Tibial nerve (tissue), 4 donors: ENCODE measurements at regions not wholly inside any gene's neighbourhood (a gene's known extent, or its start where the extent isn't known, plus 50 kb on each side); places are given as distances from the start of the nearest gene placed in this dataset.

Source experiments
- CTCF ChIP-seq, 5 experiments: fragments of 200-600 bp in 3 of 5; fragments of 450-650 bp in 2 of 5; sonication (generic) in 3 of 5; IDR thresholded peaks; one replicate each; pipeline ENCODE4 v1.5.1; 2016 to 2019; ENCODE audit warnings: antibody characterized with exemption in 5 of 5, mild to moderate bottlenecking in 3 of 5, moderate library complexity in 2 of 5
- EP300 ChIP-seq, 2 donors: sonication (generic); formaldehyde crosslinking; IDR thresholded peaks; one replicate each; pipeline ENCODE4 v1.6.1; 2017; ENCODE audit warnings: antibody characterized with exemption in 2 of 2, mild to moderate bottlenecking in 1 of 2
- POLR2A ChIP-seq, 2 donors: fragments of 450-650 bp; IDR thresholded peaks; one replicate each; pipeline ENCODE4 v1.6.1; 2017; ENCODE audit warnings: antibody characterized with exemption in 2 of 2, mild to moderate bottlenecking in 2 of 2, moderate library complexity in 2 of 2

GRCh38 chr19:28920269-28921066 is 292.5 kb downstream of the UQCRFS1 start:
- no peak for TF ChIP-seq EP300 (IDR thresholded peaks at IDR 0.05)
- TF ChIP-seq CTCF (IDR thresholded peaks at IDR 0.05): no peak
- TF ChIP-seq POLR2A (IDR thresholded peaks at IDR 0.05): no peak
